ENCODE measurements at regions not wholly inside any gene's neighbourhood (a gene's known extent, or its start where the extent isn't known, plus 50 kb on each side); places are given as distances from the start of the nearest gene placed in this dataset.
"Not testable (repeated sequence)": the region's sequence is repeated elsewhere in the genome, so short reads cannot be mapped to it uniquely, and the experiment has no call there.

DNA sequence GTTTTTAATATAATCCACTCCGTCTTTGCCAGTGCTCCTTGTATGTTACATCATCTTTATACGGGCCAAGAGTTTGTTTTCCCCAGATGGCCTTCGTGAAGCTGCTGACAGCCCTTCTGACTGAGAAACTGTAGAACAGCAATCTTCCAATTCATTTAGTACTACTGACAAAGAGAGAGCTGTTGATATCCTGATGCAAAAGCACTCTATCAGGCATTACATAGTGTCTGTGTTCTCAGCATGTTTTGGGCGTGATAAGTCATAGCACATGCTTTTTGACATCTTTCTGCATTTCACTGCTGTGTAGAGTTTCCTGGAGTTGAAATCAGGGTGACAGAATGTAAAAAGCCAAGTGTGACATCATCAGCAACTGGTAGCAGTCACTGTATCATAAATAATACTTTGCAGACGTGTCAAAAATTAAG lies 746.3 kb upstream of the FAM241A start:
- WGBS = 84% methylated on average over 5 of the region's 5 CpGs

DNA sequence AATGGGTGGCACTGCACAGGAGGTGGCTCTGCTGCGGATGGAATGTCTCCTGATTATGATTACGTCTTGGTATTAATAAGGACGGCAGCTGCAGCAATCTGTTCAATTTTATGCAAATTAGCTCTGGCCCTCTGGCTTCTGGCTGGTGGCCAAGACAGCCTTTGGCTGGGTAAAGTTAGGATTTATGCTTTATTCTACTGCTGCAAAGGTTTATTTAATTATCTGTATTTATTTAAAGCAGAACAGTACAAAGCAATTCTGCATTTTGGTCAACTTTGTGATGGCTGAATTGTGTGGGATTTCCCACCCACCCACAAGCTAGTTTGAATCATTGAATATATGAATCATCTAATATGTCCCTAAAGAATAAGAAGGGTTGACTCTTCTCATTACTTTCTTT lies 745.6 kb upstream of the FAM241A start:
- no peak overlapping the region for H3K27ac ChIP-seq (ENCODE audit: low read depth, low read length)

More for the DNA sequence above, 746.3 kb upstream of the FAM241A start:
- no peak overlapping the region for H3K4me3 ChIP-seq (ENCODE audit: low read length)
- no peaks in the 10 kb centered on the region for H3K4me1 ChIP-seq (ENCODE audit: insufficient read depth, low read length)
- H3K9ac ChIP-seq (ENCODE audit: low read depth, low read length) = no peak overlapping the region
- no peaks in the 10 kb centered on the region for H3K9me3 ChIP-seq (ENCODE audit: insufficient read depth, low read depth, low read length)
- H3K36me3 ChIP-seq (ENCODE audit: insufficient read depth, low read length) = no peaks in the 10 kb centered on the region
- no peak overlapping the region for H3K27ac ChIP-seq (ENCODE audit: low read depth, low read length)
- no peaks in the 10 kb centered on the region for H3K27me3 ChIP-seq (ENCODE audit: insufficient read depth, low read length)

GRCh38 chr4:111400741-111401140 lies 744.5 kb upstream of the FAM241A start:
- no peak overlapping the region for H3K4me3 ChIP-seq (ENCODE audit: low read length)
- no peaks in the 10 kb centered on the region for H3K9me3 ChIP-seq (ENCODE audit: insufficient read depth, low read depth, low read length)
- H3K9ac ChIP-seq (ENCODE audit: low read depth, low read length) = no peak overlapping the region
- no peaks in the 10 kb centered on the region for H3K4me1 ChIP-seq (ENCODE audit: insufficient read depth, low read length)
- no peak overlapping the region for H3K27ac ChIP-seq (ENCODE audit: low read depth, low read length)
- 94% methylated on average over 3 of the region's 4 CpGs for WGBS
- no peaks in the 10 kb centered on the region for H3K36me3 ChIP-seq (ENCODE audit: insufficient read depth, low read length)
- no peaks in the 10 kb centered on the region for H3K27me3 ChIP-seq (ENCODE audit: insufficient read depth, low read length)

More for the DNA sequence above, 745.6 kb upstream of the FAM241A start:
- H3K36me3 ChIP-seq (ENCODE audit: insufficient read depth, low read length) = no peaks in the 10 kb centered on the region
- no peak overlapping the region for H3K9ac ChIP-seq (ENCODE audit: low read depth, low read length)
- H3K4me1 ChIP-seq (ENCODE audit: insufficient read depth, low read length) = no peaks in the 10 kb centered on the region
- no peak overlapping the region for H3K4me3 ChIP-seq (ENCODE audit: low read length)
- H3K9me3 ChIP-seq (ENCODE audit: insufficient read depth, low read depth, low read length) = no peaks in the 10 kb centered on the region
- H3K27me3 ChIP-seq (ENCODE audit: insufficient read depth, low read length) = no peaks in the 10 kb centered on the region
- 98% methylated on average over 3 of the region's 3 CpGs for WGBS

- Histone ChIP-seq H3K9me3 (ENCODE audit: insufficient read depth, low read depth, low read length) (no peaks in the 10 kb centered on the region), H3K36me3 (ENCODE audit: insufficient read depth, low read length) (no peaks in the 10 kb centered on the region), H3K9ac (ENCODE audit: low read depth, low read length) (no peak overlapping the region), H3K4me1 (ENCODE audit: insufficient read depth, low read length) (no peaks in the 10 kb centered on the region), H3K27ac (ENCODE audit: low read depth, low read length) (no peak overlapping the region), H3K27me3 (ENCODE audit: insufficient read depth, low read length) (no peaks in the 10 kb centered on the region), H3K4me3 (ENCODE audit: low read length) (no peak overlapping the region)
- WGBS = 94% methylated on average over 3 of the region's 3 CpGs
Measured at GRCh38 chr4:111404673-111405072, 740.6 kb upstream of the FAM241A start.

DNA sequence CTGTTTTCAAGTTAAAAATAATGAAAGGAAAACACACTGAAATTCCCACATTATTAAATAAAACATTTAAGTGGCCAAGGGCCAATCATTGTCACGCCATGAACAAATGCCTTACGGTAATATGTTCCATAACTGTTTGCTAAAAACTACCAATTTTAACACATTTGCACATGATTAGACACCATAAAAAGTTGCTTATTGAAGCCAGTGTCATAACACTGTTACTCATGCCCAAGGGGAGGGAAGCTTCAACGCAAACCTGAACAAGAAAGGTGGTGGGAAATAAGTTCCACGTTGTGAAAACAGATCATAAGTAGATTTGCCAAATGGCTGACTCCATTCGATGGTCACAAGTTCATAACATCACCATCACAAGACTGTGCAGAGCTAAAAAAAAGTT lies 739.3 kb upstream of the FAM241A start:
- H3K9ac ChIP-seq (ENCODE audit: low read depth, low read length) = no peak overlapping the region
- no peak overlapping the region for H3K27ac ChIP-seq (ENCODE audit: low read depth, low read length)
- 96% methylated on average over 5 of the region's 5 CpGs for WGBS
- H3K9me3 ChIP-seq (ENCODE audit: insufficient read depth, low read depth, low read length) = no peaks in the 10 kb centered on the region
- H3K27me3 ChIP-seq (ENCODE audit: insufficient read depth, low read length) = no peaks in the 10 kb centered on the region
- H3K36me3 ChIP-seq (ENCODE audit: insufficient read depth, low read length) = no peaks in the 10 kb centered on the region
- no peak overlapping the region for H3K4me3 ChIP-seq (ENCODE audit: low read length)
- no peaks in the 10 kb centered on the region for H3K4me1 ChIP-seq (ENCODE audit: insufficient read depth, low read length)

DNA sequence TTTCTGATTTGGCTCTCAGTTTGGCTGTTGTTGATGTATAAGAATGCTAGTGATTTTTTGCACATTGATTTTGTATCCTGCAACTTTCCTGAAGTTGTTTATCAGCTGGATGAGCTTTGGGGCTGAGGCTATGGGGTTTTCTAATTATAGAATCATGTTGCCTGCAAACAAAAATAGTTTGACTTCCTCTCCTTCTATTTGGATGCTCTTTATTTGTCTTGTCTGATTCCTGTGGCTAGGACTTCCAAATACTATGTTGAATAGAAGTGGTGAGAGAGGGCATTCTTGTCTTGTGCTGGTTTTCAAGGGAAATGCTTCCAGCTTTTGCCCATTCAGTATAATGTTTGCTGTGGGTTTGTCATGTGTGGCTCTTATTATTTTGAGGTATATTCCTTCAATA lies 734.7 kb upstream of the FAM241A start:
- Histone ChIP-seq H3K4me3 (ENCODE audit: low read length) (no peak overlapping the region), H3K27me3 (ENCODE audit: insufficient read depth, low read length) (no peaks in the 10 kb centered on the region), H3K36me3 (ENCODE audit: insufficient read depth, low read length) (no peaks in the 10 kb centered on the region), H3K9me3 (ENCODE audit: insufficient read depth, low read depth, low read length) (no peaks in the 10 kb centered on the region), H3K9ac (ENCODE audit: low read depth, low read length) (no peak overlapping the region), H3K4me1 (ENCODE audit: insufficient read depth, low read length) (no peaks in the 10 kb centered on the region), H3K27ac (ENCODE audit: low read depth, low read length) (no peak overlapping the region)

GRCh38 chr4:111417521-111417920 lies 727.7 kb upstream of the FAM241A start:
- no peak overlapping the region for H3K27ac ChIP-seq (ENCODE audit: low read depth, low read length)
- no peak overlapping the region for H3K9ac ChIP-seq (ENCODE audit: low read depth, low read length)
- H3K36me3 ChIP-seq (ENCODE audit: insufficient read depth, low read length) = no peaks in the 10 kb centered on the region

GRCh38 chr4:111433441-111433840 lies 711.8 kb upstream of the FAM241A start:
- H3K36me3 ChIP-seq (ENCODE audit: insufficient read depth, low read length) = no peaks in the 10 kb centered on the region

More at GRCh38 chr4:111417521-111417920, 727.7 kb upstream of the FAM241A start:
- no peaks in the 10 kb centered on the region for H3K4me1 ChIP-seq (ENCODE audit: insufficient read depth, low read length)
- H3K4me3 ChIP-seq (ENCODE audit: low read length) = no peak overlapping the region
- H3K27me3 ChIP-seq (ENCODE audit: insufficient read depth, low read length) = no peaks in the 10 kb centered on the region
- no peaks in the 10 kb centered on the region for H3K9me3 ChIP-seq (ENCODE audit: insufficient read depth, low read depth, low read length)

GRCh38 chr4:111434586-111434985 lies 710.7 kb upstream of the FAM241A start:
- Histone ChIP-seq H3K9me3 (ENCODE audit: insufficient read depth, low read depth, low read length) (no peaks in the 10 kb centered on the region), H3K4me1 (ENCODE audit: insufficient read depth, low read length) (no peaks in the 10 kb centered on the region), H3K9ac (ENCODE audit: low read depth, low read length) (no peak overlapping the region), H3K36me3 (ENCODE audit: insufficient read depth, low read length) (no peaks in the 10 kb centered on the region), H3K27ac (ENCODE audit: low read depth, low read length) (no peak overlapping the region), H3K27me3 (ENCODE audit: insufficient read depth, low read length) (no peaks in the 10 kb centered on the region), H3K4me3 (ENCODE audit: low read length) (no peak overlapping the region)
- 93% methylated on average over 6 of the region's 7 CpGs for WGBS

More at GRCh38 chr4:111433441-111433840, 711.8 kb upstream of the FAM241A start:
- Histone ChIP-seq H3K27ac (ENCODE audit: low read depth, low read length) (no peak overlapping the region), H3K4me3 (ENCODE audit: low read length) (no peak overlapping the region), H3K9me3 (ENCODE audit: insufficient read depth, low read depth, low read length) (no peaks in the 10 kb centered on the region), H3K9ac (ENCODE audit: low read depth, low read length) (no peak overlapping the region), H3K4me1 (ENCODE audit: insufficient read depth, low read length) (no peaks in the 10 kb centered on the region), H3K27me3 (ENCODE audit: insufficient read depth, low read length) (no peaks in the 10 kb centered on the region)
- 98% methylated on average over 2 of the region's 2 CpGs for WGBS

DNA sequence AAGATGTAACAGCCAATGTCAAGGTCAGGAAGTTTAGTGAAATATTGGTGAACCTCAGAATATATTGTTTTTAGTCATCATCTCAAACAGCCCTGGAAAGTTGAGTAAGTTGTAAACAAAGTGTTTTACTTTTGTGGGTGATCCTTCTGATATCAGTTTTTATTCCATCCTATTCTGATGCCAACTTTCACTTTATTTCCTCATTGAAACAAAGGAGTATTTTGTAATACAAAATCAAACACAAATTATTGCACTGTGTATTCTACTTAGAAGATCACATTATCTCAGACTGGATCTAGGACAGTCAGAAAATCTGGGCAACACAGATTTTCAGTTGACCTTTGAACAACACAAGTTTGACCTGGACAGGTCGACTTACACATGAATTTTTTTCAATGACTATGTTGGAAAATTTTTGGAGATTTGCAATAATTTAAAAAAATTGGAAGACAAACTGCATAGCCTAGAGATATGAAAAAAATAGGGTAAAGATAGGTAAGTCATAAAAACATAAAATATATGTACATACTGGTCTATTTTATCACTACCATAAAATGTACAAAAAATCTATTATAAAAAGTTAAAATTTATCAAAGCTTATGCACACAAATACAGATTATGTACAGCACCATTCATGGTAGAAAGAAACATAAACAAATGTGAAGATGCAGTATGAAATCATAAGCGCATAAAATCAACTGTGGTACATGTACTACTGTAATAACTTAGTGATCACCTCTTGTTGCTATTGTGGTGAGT lies 709.1 kb upstream of the FAM241A start:
- Histone ChIP-seq H3K27me3 (ENCODE audit: insufficient read depth, low read length) (no peaks in the 10 kb centered on the region), H3K9me3 (ENCODE audit: insufficient read depth, low read depth, low read length) (no peaks in the 10 kb centered on the region), H3K36me3 (ENCODE audit: insufficient read depth, low read length) (no peaks in the 10 kb centered on the region), H3K4me1 (ENCODE audit: insufficient read depth, low read length) (no peaks in the 10 kb centered on the region), H3K4me3 (ENCODE audit: low read length) (no peak overlapping the region), H3K9ac (ENCODE audit: low read depth, low read length) (no peak overlapping the region), H3K27ac (ENCODE audit: low read depth, low read length) (no peak overlapping the region)
- WGBS = 91% methylated on average over 2 of the region's 2 CpGs

GRCh38 chr4:111441687-111442086 lies 703.6 kb upstream of the FAM241A start:
- no peak overlapping the region for H3K27ac ChIP-seq (ENCODE audit: low read depth, low read length)
- H3K27me3 ChIP-seq (ENCODE audit: insufficient read depth, low read length) = no peaks in the 10 kb centered on the region
- no peaks in the 10 kb centered on the region for H3K36me3 ChIP-seq (ENCODE audit: insufficient read depth, low read length)
- 86% methylated on average over 1 of the region's 2 CpGs for WGBS
- H3K9ac ChIP-seq (ENCODE audit: low read depth, low read length) = no peak overlapping the region
- no peaks in the 10 kb centered on the region for H3K4me1 ChIP-seq (ENCODE audit: insufficient read depth, low read length)
- H3K9me3 ChIP-seq (ENCODE audit: insufficient read depth, low read depth, low read length) = no peaks in the 10 kb centered on the region
- no peak overlapping the region for H3K4me3 ChIP-seq (ENCODE audit: low read length)

DNA sequence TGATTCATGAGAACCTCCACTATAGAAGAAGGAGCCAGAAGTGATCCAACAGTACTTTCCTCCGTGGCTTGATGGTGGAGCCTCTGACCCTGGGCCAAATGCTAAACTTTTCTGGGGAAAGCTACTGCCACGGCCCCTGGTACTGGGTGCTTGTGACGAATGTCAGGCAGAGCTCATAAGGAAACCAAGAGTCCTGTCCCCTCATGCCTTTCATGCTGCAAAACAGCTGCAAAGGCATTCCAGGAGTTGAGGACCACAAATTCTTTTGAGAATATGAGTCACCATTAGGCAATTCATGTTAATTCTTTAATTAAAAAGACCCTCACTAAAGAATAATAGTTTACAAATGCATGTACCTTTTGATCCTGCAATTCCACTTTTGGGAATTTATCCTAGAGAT lies 700.4 kb upstream of the FAM241A start:
- H3K9me3 ChIP-seq (ENCODE audit: insufficient read depth, low read depth, low read length); H3K27me3 ChIP-seq (ENCODE audit: insufficient read depth, low read length); H3K4me3 ChIP-seq (ENCODE audit: low read length); H3K4me1 ChIP-seq (ENCODE audit: insufficient read depth, low read length); H3K27ac ChIP-seq (ENCODE audit: low read depth, low read length); H3K36me3 ChIP-seq (ENCODE audit: insufficient read depth, low read length); H3K9ac ChIP-seq (ENCODE audit: low read depth, low read length): not testable (repeated sequence)
- WGBS = 95% methylated on average over 3 of the region's 3 CpGs
